ENCODE measurements at regions not wholly inside any gene's neighbourhood (a gene's known extent, or its start where the extent isn't known, plus 50 kb on each side); places are given as distances from the start of the nearest gene placed in this dataset.

DNA sequence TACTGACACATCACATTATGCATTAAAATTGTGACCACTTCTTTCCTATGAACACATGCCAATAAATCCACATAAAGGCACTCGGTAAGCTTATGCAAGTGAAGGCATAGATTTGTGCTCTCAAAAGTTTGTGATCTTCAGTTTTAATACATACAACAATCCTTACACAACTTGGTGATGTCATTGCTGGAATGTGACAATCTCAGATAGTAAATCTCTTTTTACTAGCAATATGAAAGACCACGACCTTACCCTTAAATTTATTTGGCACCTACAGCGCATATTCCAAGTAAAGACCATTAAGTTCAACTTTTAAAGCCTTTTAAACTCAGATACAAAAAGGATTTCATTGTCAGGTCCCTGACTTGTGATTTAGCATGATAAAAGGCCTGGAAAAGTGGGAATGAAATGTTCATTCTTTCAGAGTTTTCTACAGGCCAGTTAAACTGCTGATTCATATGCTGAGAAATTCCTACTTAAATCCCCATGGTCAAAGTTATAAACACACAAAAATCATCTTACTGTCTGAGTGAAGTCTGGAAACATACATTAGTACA is 157.4 kb downstream of the SIPA1L2 start:
- no peak overlapping the region for H3K23ac ChIP-seq (ENCODE audit: insufficient read length)
- no peak overlapping the region for H3K56ac ChIP-seq (replicated peaks; ENCODE audit: insufficient read length, low read depth, low read length)
- no peak overlapping the region for H3K9ac ChIP-seq (replicated peaks in 1 of 4; ENCODE audit: extremely low read depth in 1 of 4, low read depth in 3 of 4, low read length in 3 of 4)
- no peak overlapping the region for H2BK5ac ChIP-seq (ENCODE audit: low read depth, low read length)
- H3K79me1 ChIP-seq (ENCODE audit: low read depth, low read length): no peaks in the 10 kb centered on the region
- H3K4ac ChIP-seq (replicated peaks; ENCODE audit: insufficient read length, low read depth, low read length): no peak overlapping the region
- CTCF ChIA-PET (ENCODE audit: partially characterized antibody): interaction anchor here (1.4 kb wide), 1 partner anchor 42 kb away, joined by 3 read pairs; no protein-coding TSS in a partner anchor
- peaks cover 0 to 21% (median 5%) of the 10 kb centered on the region in 4 experiments; a peak in 5 of 7 replicates for H3K4me1 ChIP-seq (replicated peaks in 1 of 4; ENCODE audit: control insufficient read depth in 3 of 4, insufficient read depth in 4 of 4, low read length in 3 of 4)
- H4K5ac ChIP-seq (ENCODE audit: insufficient read length, low read depth, low read length): no peak overlapping the region
- H3K23me2 ChIP-seq (ENCODE audit: low read depth, low read length): no peaks in the 10 kb centered on the region
- FAIRE-seq (no peak), DNase-seq (ENCODE audit: low read depth in 1 of 2, low spot score in 2 of 2) (no peak)
- 50% methylated on average over 3 of the region's 3 CpGs; no CpG with 5 or more reads in 1 of the 2 experiments for WGBS, 2 experiments (ENCODE audit: extremely low coverage in 1 of 2, insufficient coverage in 1 of 2, insufficient read length in 1 of 2, insufficient replicate concordance in 2 of 2, low coverage in 1 of 2, low lambda C conversion rate in 2 of 2, missing lambda C conversion rate in 1 of 2)
- H4K91ac ChIP-seq (replicated peaks; ENCODE audit: insufficient read length, low read length): no peak overlapping the region
- no peak overlapping the region for H3K27ac ChIP-seq (ENCODE audit: low read depth, low read length)
- no peak overlapping the region for H2BK20ac ChIP-seq (ENCODE audit: low read length)
- no peak overlapping the region for H2BK120ac ChIP-seq (replicated peaks; ENCODE audit: low read depth, low read length)
- peaks cover 3 to 13% (median 9%) of the 10 kb centered on the region in 4 experiments; a peak in 6 of 7 replicates for H3K27me3 ChIP-seq (replicated peaks in 1 of 4; ENCODE audit: control insufficient read depth in 3 of 4, extremely low read depth in 1 of 4, insufficient read depth in 3 of 4, low read length in 3 of 4)
- no peaks in the 10 kb centered on the region for H4K20me1 ChIP-seq (replicated peaks in 1 of 2; ENCODE audit: control insufficient read depth in 1 of 2, insufficient read depth in 2 of 2, low read length in 2 of 2)
- no peak overlapping the region for H2BK15ac ChIP-seq (ENCODE audit: low read length)
- no peak overlapping the region for H3K18ac ChIP-seq (ENCODE audit: extremely low read depth, low read length)
- peak overlapping the region; percentile 26 to 30; a peak in 3 of 4 replicates for H3K4me2 ChIP-seq (ENCODE audit: insufficient read depth in 1 of 2, low read depth in 2 of 2, low read length in 2 of 2)
- no peak overlapping the region for H2BK12ac ChIP-seq (ENCODE audit: low read depth, low read length)
- H4K8ac ChIP-seq (ENCODE audit: extremely low read depth, insufficient read depth, low read length): no peak overlapping the region
- no peaks in the 10 kb centered on the region for H3K9me3 ChIP-seq (ENCODE audit: insufficient read depth in 2 of 2, low read depth in 1 of 2, low read length in 1 of 2)
- H2AFZ ChIP-seq (ENCODE audit: low read length): no peak overlapping the region
- POLR2A ChIA-PET (ENCODE audit: partially characterized antibody): no interaction called here
- no peak overlapping the region for H2AK5ac ChIP-seq (ENCODE audit: low read depth, low read length)
- H3K79me2 ChIP-seq (ENCODE audit: control insufficient read depth in 1 of 2, insufficient read depth in 2 of 2, low read length in 2 of 2): no peaks in the 10 kb centered on the region
- no peak overlapping the region for H3K14ac ChIP-seq (ENCODE audit: insufficient read length)
- no peaks in the 10 kb centered on the region for H3K36me3 ChIP-seq (ENCODE audit: control insufficient read depth in 2 of 4, insufficient read depth in 4 of 4, low read length in 3 of 4)
- peak overlapping the region in 1 of 4 experiments; percentile 16; a peak in 1 of 8 replicates for H3K4me3 ChIP-seq (ENCODE audit: extremely low read depth in 1 of 4, insufficient read depth in 2 of 4, low read depth in 3 of 4, low read length in 4 of 4)
- TF ChIP-seq, protein P1, sequence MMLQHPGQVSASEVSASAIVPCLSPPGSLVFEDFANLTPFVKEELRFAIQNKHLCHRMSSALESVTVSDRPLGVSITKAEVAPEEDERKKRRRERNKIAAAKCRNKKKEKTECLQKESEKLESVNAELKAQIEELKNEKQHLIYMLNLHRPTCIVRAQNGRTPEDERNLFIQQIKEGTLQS (IDR thresholded peaks at IDR 0.05; ENCODE audit: insufficient read depth, low read depth, low read length): no peak

All from H1 (cell line).